AG04450 (cell line): ENCODE measurements at regions not wholly inside any gene's neighbourhood (a gene's known extent, or its start where the extent isn't known, plus 50 kb on each side); places are given as distances from the start of the nearest gene placed in this dataset.

Experiments
- CTCF ChIA-PET: fragments of 300-600, 350-600 bp; formaldehyde crosslinking; extraction: SDS; loops from one replicate; lab custom pipeline; 2022; ENCODE audit warnings: antibody characterized with exemption, inconsistent platforms; lab: Charles Lee
- POLR2A ChIA-PET: fragments of 350-600 bp; formaldehyde crosslinking; extraction: SDS; loops from one replicate; lab custom pipeline; 2021; ENCODE audit warnings: antibody characterized with exemption, inconsistent platforms; lab: Yijun Ruan, JAX
- DNase-seq: peaks from one replicate; pipeline ENCODE4 v3.0.0-alpha.2; 2011; ENCODE audit warnings: low read depth, low spot score
- H3K27ac ChIP-seq: one replicate; pipeline ENCODE4 v1.5.1; 2012; ENCODE audit warnings: low read depth, low read length, control low read depth
- H3K27me3 ChIP-seq: one replicate; pipeline ENCODE4 v1.6.0; 2012; ENCODE audit warnings: low read length; ENCODE audit not compliant: control insufficient read depth, insufficient read depth
- H3K4me3 ChIP-seq: 2 replicates; pipeline ENCODE4 v1.5.1; 2011; ENCODE audit warnings: mild to moderate bottlenecking, low read depth, low read length, control low read depth
- H3K9me3 ChIP-seq: 2 replicates; pipeline ENCODE4 v1.5.1; 2012; ENCODE audit warnings: low read length; ENCODE audit not compliant: control insufficient read depth, insufficient read depth
- TF ChIP-seq, protein P1 (sequence below): IDR thresholded peaks from 2 replicates; pipeline ENCODE4 v1.5.1; 2011; ENCODE audit warnings: low read depth, low read length, control low read depth, inconsistent platforms

DNA sequence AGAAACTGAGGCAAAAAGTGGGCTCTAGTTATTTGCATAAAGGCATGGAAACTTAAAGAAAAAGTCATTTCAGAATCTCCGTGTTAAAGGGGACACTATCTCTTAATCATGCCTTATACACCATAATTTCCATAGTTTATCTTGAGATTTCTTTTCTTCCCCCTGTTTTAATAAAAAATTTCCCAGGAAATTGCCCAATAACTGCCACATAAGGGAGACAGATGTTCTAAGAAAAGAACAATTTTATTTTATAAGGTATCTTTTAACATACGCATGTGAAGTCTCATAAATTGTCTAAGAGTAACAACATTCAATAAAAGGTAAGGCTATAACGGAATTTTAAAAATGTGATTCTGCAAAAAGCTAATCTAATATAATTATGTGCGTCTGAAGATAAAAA, 371.3 kb downstream of the IRS2 start:
- H3K27ac ChIP-seq: no peak overlapping the region
- no peak overlapping the region for H3K4me3 ChIP-seq
- no peaks in the 10 kb centered on the region for H3K9me3 ChIP-seq
- TF ChIP-seq, protein P1, sequence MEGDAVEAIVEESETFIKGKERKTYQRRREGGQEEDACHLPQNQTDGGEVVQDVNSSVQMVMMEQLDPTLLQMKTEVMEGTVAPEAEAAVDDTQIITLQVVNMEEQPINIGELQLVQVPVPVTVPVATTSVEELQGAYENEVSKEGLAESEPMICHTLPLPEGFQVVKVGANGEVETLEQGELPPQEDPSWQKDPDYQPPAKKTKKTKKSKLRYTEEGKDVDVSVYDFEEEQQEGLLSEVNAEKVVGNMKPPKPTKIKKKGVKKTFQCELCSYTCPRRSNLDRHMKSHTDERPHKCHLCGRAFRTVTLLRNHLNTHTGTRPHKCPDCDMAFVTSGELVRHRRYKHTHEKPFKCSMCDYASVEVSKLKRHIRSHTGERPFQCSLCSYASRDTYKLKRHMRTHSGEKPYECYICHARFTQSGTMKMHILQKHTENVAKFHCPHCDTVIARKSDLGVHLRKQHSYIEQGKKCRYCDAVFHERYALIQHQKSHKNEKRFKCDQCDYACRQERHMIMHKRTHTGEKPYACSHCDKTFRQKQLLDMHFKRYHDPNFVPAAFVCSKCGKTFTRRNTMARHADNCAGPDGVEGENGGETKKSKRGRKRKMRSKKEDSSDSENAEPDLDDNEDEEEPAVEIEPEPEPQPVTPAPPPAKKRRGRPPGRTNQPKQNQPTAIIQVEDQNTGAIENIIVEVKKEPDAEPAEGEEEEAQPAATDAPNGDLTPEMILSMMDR: no peak
- POLR2A ChIA-PET: no interaction called here
- CTCF ChIA-PET: no interaction called here
- DNase-seq: no peak
- H3K27me3 ChIP-seq: no peaks in the 10 kb centered on the region

DNA sequence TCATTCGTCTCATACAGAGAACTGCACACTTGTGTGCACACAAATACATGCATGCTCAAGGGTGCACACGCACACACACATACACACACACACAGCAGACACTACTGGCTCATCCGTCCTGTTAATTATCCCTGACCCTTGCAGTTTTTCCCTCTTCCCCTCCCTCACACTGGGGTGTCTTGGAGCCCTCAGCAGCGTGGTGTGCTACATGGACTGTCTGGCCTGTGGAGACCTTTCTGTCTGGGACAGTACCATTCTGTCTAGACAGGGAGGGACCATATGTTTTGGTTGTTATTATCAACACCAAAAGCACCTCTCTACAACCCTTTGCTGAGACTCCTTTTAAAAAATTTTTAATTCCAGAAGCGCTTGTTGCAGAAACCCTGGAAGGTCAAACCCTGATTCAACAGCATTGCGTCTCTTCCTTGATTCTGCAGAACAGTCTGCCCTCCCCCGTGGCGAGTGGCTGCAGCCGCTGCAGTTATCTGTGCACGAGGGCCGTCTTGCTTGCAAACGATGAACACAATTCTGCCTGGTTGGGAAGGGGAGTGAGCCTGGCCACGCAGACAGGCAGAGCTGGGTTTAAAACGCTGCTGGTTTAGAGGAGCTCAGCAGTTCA, 374.0 kb downstream of the IRS2 start:
- H3K9me3 ChIP-seq: no peaks in the 10 kb centered on the region
- no peak overlapping the region for H3K4me3 ChIP-seq
- POLR2A ChIA-PET: no interaction called here
- CTCF ChIA-PET: no interaction called here
- no peak for DNase-seq
- H3K27ac ChIP-seq: no peak overlapping the region
- H3K27me3 ChIP-seq: peaks cover 2% of the 10 kb centered on the region
- TF ChIP-seq, protein P1: no peak

DNA sequence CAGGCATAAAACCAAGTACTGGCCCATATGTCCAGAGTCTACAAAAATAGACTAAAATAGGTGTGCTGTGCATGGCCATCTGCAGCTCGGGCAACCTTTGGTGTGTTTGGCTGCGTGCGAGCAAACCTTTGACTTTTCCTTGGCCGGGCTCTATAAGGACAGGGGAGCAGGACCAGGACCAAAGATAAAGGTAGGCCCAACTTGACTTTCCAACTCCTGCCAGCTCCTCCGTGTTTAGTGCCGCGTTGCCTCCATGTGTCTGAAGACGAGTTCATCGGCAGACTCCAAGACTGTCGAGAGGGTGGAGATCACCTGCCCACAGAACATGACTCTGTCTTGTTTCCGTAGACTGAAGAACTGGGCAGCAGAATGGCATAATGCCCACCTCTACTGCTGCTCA, 375.5 kb downstream of the IRS2 start:
- TF ChIP-seq, protein P1: no peak
- POLR2A ChIA-PET: no interaction called here
- DNase-seq: no peak

DNA sequence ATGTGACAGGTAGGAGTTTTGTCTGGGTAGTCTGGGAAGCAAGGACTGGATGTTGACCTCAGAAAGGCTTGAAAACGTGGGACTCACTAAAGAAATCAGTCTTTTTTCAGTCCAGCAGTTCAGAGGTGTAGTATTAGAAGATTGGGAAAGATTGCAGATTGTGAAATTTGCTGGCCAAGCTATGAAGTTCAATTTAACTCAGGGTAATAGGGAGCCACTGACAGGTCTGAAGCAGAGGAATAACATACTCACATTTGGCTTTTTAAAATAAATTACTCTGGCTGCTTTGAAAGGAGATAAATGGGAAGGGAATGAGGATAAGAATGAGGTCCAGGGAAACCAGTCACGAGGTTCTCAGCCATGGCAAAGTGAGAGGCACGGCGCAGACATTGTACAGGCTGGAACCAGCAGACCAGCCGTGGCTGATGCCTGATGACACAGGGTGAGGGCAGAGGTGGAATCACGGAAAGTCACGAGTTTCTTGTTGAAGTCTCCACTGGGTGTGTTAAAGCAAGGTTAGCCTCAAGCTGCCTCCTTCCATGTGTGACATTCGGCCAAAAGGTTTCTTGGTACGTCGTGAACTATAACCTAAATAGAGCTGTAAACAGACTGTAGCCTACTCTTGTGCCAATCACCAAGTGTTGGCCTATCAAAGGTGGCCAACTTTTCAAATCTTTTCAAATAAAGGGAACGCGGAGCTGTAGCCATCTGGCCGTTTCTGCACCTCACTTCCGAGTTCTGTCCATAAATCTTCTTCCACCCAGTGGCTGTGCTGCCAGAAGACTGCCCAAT, 377.6 kb downstream of the IRS2 start:
- DNase-seq: no peak
- ChIA-PET POLR2A (no interaction called here), CTCF (no interaction called here)
- H3K4me3 ChIP-seq: no peak overlapping the region
- H3K9me3 ChIP-seq: peaks cover 9% of the 10 kb centered on the region
- TF ChIP-seq, protein P1: no peak
- peaks cover 2% of the 10 kb centered on the region for H3K27me3 ChIP-seq
- no peak overlapping the region for H3K27ac ChIP-seq

More for the DNA sequence above, 375.5 kb downstream of the IRS2 start:
- CTCF ChIA-PET: interaction anchor here (0.5 kb wide), 1 partner anchor 374 kb away, joined by 3 read pairs; no protein-coding TSS in a partner anchor
- no peak overlapping the region for H3K27ac ChIP-seq
- H3K4me3 ChIP-seq: no peak overlapping the region
- peaks cover 2% of the 10 kb centered on the region for H3K27me3 ChIP-seq
- no peaks in the 10 kb centered on the region for H3K9me3 ChIP-seq

DNA sequence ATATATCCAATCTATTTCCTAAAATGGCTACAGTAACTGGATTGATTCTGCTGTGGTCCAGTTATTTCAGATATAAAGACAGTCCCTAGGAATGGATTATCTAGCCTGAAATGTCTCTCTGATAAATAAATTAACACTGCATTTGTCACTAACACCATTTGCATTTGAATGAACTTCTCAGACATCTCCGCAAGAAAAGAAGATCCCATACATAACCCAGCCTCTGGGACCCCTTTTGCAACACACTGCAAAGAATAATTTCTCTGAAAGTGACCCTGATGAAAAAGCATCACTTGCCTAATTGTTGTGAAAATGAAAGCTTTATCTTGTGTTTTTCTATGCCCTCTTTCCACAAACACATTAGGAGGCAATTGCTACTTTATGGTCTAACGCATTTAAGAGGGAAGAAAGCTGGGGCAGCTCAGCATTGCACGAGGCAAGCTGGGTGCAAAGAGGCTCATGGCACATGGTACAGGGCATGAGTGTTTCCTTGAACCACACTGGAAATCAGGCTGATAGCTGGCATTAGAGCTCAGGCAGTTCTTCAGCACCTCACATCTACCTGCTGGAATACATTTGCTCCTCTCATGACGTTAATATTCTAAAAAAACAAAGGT, 379.9 kb downstream of the IRS2 start:
- ChIA-PET CTCF (no interaction called here), POLR2A (no interaction called here)
- DNase-seq: no peak
- Histone ChIP-seq H3K27me3 (peaks cover 2% of the 10 kb centered on the region), H3K27ac (no peak overlapping the region), H3K9me3 (peaks cover 9% of the 10 kb centered on the region), H3K4me3 (no peak overlapping the region)
- TF ChIP-seq, protein P1: no peak
